Neural crest cell (in vitro differentiated cells): ENCODE measurements at regions not wholly inside any gene's neighbourhood (a gene's known extent, or its start where the extent isn't known, plus 50 kb on each side); places are given as distances from the start of the nearest gene placed in this dataset.

Experiments
- DNase-seq: peaks from one replicate; pipeline ENCODE4 v3.0.0; 2021; ENCODE audit warnings: low read depth, mixed read lengths, low spot score
- H3K27ac Mint-ChIP-seq: one replicate; pipeline ENCODE4 v1.8.0; 2021; ENCODE audit warnings: mild to moderate bottlenecking, mixed read lengths; ENCODE audit not compliant: unreplicated experiment
- H3K27me3 Mint-ChIP-seq: 2 replicates; pipeline ENCODE4 v1.8.0; 2021; ENCODE audit warnings: low read depth, mild to moderate bottlenecking, mixed read lengths
- H3K36me3 Mint-ChIP-seq: 2 replicates; pipeline ENCODE4 v1.8.0; 2021; ENCODE audit warnings: low read depth, mild to moderate bottlenecking, mixed read lengths
- H3K4me1 Mint-ChIP-seq: 2 replicates; pipeline ENCODE4 v1.8.0; 2021; ENCODE audit warnings: mixed read lengths
- H3K4me3 Mint-ChIP-seq: one replicate; pipeline ENCODE4 v1.8.0; 2021; ENCODE audit warnings: mild to moderate bottlenecking, mixed read lengths
- H3K9me3 Mint-ChIP-seq: 2 replicates; pipeline ENCODE4 v1.8.0; 2021; ENCODE audit warnings: mixed read lengths
- CTCF ChIP-seq: fragments of 200-600 bp; sonication (generic); conservative IDR thresholded peaks from 2 replicates; pipeline ENCODE4 v1.5.0; 2021; ENCODE audit warnings: antibody characterized with exemption, mild to moderate bottlenecking

GRCh38 chr10:106405141-106405540 lies 759.4 kb downstream of the SORCS1 start:
- Mint-ChIP-seq H3K36me3 (no peaks in the 10 kb centered on the region), H3K4me1 (no peaks in the 10 kb centered on the region), H3K9me3 (no peaks in the 10 kb centered on the region), H3K27ac (no peak overlapping the region), H3K4me3 (no peak overlapping the region), H3K27me3 (no peaks in the 10 kb centered on the region)
- no peak for DNase-seq
- TF ChIP-seq CTCF = no peak

GRCh38 chr10:106402458-106402857 lies 762.0 kb downstream of the SORCS1 start:
- no peak overlapping the region for H3K27ac Mint-ChIP-seq

GRCh38 chr10:106401967-106402366 lies 762.5 kb downstream of the SORCS1 start:
- no peak for DNase-seq
- Mint-ChIP-seq H3K4me1 (no peaks in the 10 kb centered on the region), H3K4me3 (no peak overlapping the region), H3K27ac (no peak overlapping the region), H3K9me3 (no peaks in the 10 kb centered on the region), H3K36me3 (no peaks in the 10 kb centered on the region), H3K27me3 (no peaks in the 10 kb centered on the region)
- TF ChIP-seq CTCF = no peak

More at GRCh38 chr10:106402458-106402857, 762.0 kb downstream of the SORCS1 start:
- H3K9me3 Mint-ChIP-seq = no peaks in the 10 kb centered on the region
- no peaks in the 10 kb centered on the region for H3K27me3 Mint-ChIP-seq
- H3K4me3 Mint-ChIP-seq = no peak overlapping the region
- no peaks in the 10 kb centered on the region for H3K36me3 Mint-ChIP-seq
- H3K4me1 Mint-ChIP-seq = no peaks in the 10 kb centered on the region
- DNase-seq = no peak
- TF ChIP-seq CTCF = no peak

- Mint-ChIP-seq H3K4me3 (no peak overlapping the region), H3K27ac (no peak overlapping the region), H3K9me3 (no peaks in the 10 kb centered on the region), H3K27me3 (no peaks in the 10 kb centered on the region), H3K4me1 (no peaks in the 10 kb centered on the region), H3K36me3 (no peaks in the 10 kb centered on the region)
- peak; percentile 43 for TF ChIP-seq CTCF
- no peak for DNase-seq
These were observed 763.3 kb downstream of the SORCS1 start for GRCh38 chr10:106401161-106401560.

- Mint-ChIP-seq H3K4me1 (no peaks in the 10 kb centered on the region), H3K4me3 (no peak overlapping the region), H3K27me3 (no peaks in the 10 kb centered on the region), H3K27ac (peak overlapping the region; percentile 59), H3K36me3 (no peaks in the 10 kb centered on the region), H3K9me3 (no peaks in the 10 kb centered on the region)
- DNase-seq = no peak
- no peak for TF ChIP-seq CTCF
These were observed 765.4 kb downstream of the SORCS1 start for GRCh38 chr10:106399112-106399511.

- Mint-ChIP-seq H3K9me3 (no peaks in the 10 kb centered on the region), H3K4me3 (no peak overlapping the region), H3K36me3 (no peaks in the 10 kb centered on the region), H3K27me3 (no peaks in the 10 kb centered on the region), H3K27ac (no peak overlapping the region), H3K4me1 (no peaks in the 10 kb centered on the region)
- TF ChIP-seq CTCF = no peak
- DNase-seq = no peak
These were observed 768.3 kb downstream of the SORCS1 start for GRCh38 chr10:106396192-106396591.
